Neural progenitor cell (in vitro differentiated cells): ENCODE measurements at regions not wholly inside any gene's neighbourhood (a gene's known extent, or its start where the extent isn't known, plus 50 kb on each side); places are given as distances from the start of the nearest gene placed in this dataset.

Source experiments
- DNase-seq: peaks from one replicate; pipeline ENCODE4 v3.0.0-alpha.2; 2016; ENCODE audit warnings: low spot score
- H2AFZ ChIP-seq: fragments of 200-600 bp; sonication (generic); replicated peaks from 2 replicates; pipeline ENCODE4 v1.6.1; 2016; ENCODE audit warnings: antibody characterized with exemption
- H3F3A ChIP-seq: fragments of 200-600 bp; sonication (generic); 2 replicates; pipeline ENCODE4 v1.6.1; 2016; ENCODE audit warnings: antibody characterized with exemption, low read depth
- H3K27ac ChIP-seq: fragments of 200-600 bp; sonication (generic); 2 replicates; pipeline ENCODE4 v1.5.1; 2016; ENCODE audit warnings: mild to moderate bottlenecking
- H3K27me3 ChIP-seq: fragments of 200-600 bp; sonication (generic); 2 replicates; pipeline ENCODE4 v1.6.1; 2016; ENCODE audit warnings: mild to moderate bottlenecking, moderate library complexity
- H3K36me3 ChIP-seq: fragments of 200-600 bp; sonication (generic); 2 replicates; pipeline ENCODE4 v1.5.1; 2016
- H3K4me1 ChIP-seq: fragments of 200-600 bp; sonication (generic); 2 replicates; pipeline ENCODE4 v1.6.1; 2016; ENCODE audit warnings: mixed run types
- H3K4me2 ChIP-seq: fragments of 200-600 bp; sonication (generic); 2 replicates; pipeline ENCODE4 v1.6.1; 2016
- H3K4me3 ChIP-seq: fragments of 200-600 bp; sonication (generic); 2 replicates; pipeline ENCODE4 v1.5.1; 2016
- H3K79me2 ChIP-seq: fragments of 200-600 bp; sonication (generic); 2 replicates; pipeline ENCODE4 v1.6.1; 2016; ENCODE audit warnings: low read depth
- H3K9ac ChIP-seq: fragments of 200-600 bp; sonication (generic); 2 replicates; pipeline ENCODE4 v1.6.1; 2016
- H3K9me3 ChIP-seq: fragments of 200-600 bp; sonication (generic); 2 replicates; pipeline ENCODE4 v1.5.1; 2016; ENCODE audit warnings: low read depth
- H4K20me1 ChIP-seq: fragments of 200-600 bp; sonication (generic); 2 replicates; pipeline ENCODE4 v1.6.1; 2016; ENCODE audit warnings: low read depth
- H3K27ac Mint-ChIP-seq: 3 replicates; pipeline ENCODE4 v1.8.0; 2021; ENCODE audit warnings: mixed read lengths
- H3K27me3 Mint-ChIP-seq: 2 replicates; pipeline ENCODE4 v1.8.0; 2022; ENCODE audit warnings: low read depth, mild to moderate bottlenecking, inconsistent platforms, moderate library complexity, mixed read lengths; ENCODE audit not compliant: insufficient read depth
- H3K36me3 Mint-ChIP-seq: 3 replicates; pipeline ENCODE4 v1.8.0; 2021; ENCODE audit warnings: mixed read lengths
- H3K4me1 Mint-ChIP-seq: 3 replicates; pipeline ENCODE4 v1.8.0; 2021; ENCODE audit warnings: mixed read lengths
- H3K4me3 Mint-ChIP-seq: 3 replicates; pipeline ENCODE4 v1.8.0; 2021; ENCODE audit warnings: mild to moderate bottlenecking, moderate library complexity, mixed read lengths
- H3K9me3 Mint-ChIP-seq: 3 replicates; pipeline ENCODE4 v1.8.0; 2020; ENCODE audit warnings: mixed read lengths
- CTCF ChIP-seq: fragments of 200-600 bp; sonication (generic); IDR thresholded peaks from 2 replicates; pipeline ENCODE4 v1.5.1; 2017; ENCODE audit warnings: antibody characterized with exemption, mild to moderate bottlenecking
- EZH2 ChIP-seq: fragments of 200-600 bp; sonication (generic); IDR thresholded peaks from 2 replicates; pipeline ENCODE4 v1.6.1; 2017; ENCODE audit warnings: antibody characterized with exemption, mild to moderate bottlenecking, moderate library complexity
- EZH2phosphoT487 ChIP-seq: fragments of 200-600 bp; sonication (generic); IDR thresholded peaks from 2 replicates; pipeline ENCODE4 v1.6.1; 2017; ENCODE audit warnings: antibody characterized with exemption

- H3K27me3 Mint-ChIP-seq, result no peaks in the 10 kb centered on the region
- Histone ChIP-seq H3K79me2 (no peaks in the 10 kb centered on the region), H3K4me2 (no peak overlapping the region), H3K9ac (no peak overlapping the region), H3K27ac (no peak overlapping the region), H3K27me3 (no peaks in the 10 kb centered on the region), H2AFZ (no peak overlapping the region), H4K20me1 (no peaks in the 10 kb centered on the region), H3K4me1 (no peaks in the 10 kb centered on the region), H3F3A (no peaks in the 10 kb centered on the region), H3K36me3 (no peaks in the 10 kb centered on the region), H3K9me3 (no peaks in the 10 kb centered on the region), H3K4me3 (no peak overlapping the region)
- TF ChIP-seq EZH2phosphoT487, result no peak
- TF ChIP-seq EZH2, result no peak
- TF ChIP-seq CTCF, result no peak
- DNase-seq, result no peak
- peaks cover 9% of the 10 kb centered on the region for H3K9me3 Mint-ChIP-seq
- H3K4me3 Mint-ChIP-seq, result no peak overlapping the region
- peaks cover 3% of the 10 kb centered on the region for H3K4me1 Mint-ChIP-seq
- no peak overlapping the region for H3K27ac Mint-ChIP-seq
- H3K36me3 Mint-ChIP-seq, result no peaks in the 10 kb centered on the region
These were observed 135.9 kb upstream of the PSMD7 start for GRCh38 chr16:74160759-74161158.

- no peak overlapping the region for H3K4me2 ChIP-seq
- H3K4me3 ChIP-seq, result no peak overlapping the region
- no peak for DNase-seq
- H3F3A ChIP-seq, result no peaks in the 10 kb centered on the region
- H3K4me1 Mint-ChIP-seq, result no peaks in the 10 kb centered on the region
- TF ChIP-seq CTCF, result no peak
- no peak for TF ChIP-seq EZH2
- TF ChIP-seq EZH2phosphoT487, result no peak
- no peak overlapping the region for H2AFZ ChIP-seq
- H3K27me3 ChIP-seq, result no peaks in the 10 kb centered on the region
- no peaks in the 10 kb centered on the region for H3K4me1 ChIP-seq
- H3K36me3 Mint-ChIP-seq, result no peaks in the 10 kb centered on the region
- no peaks in the 10 kb centered on the region for H3K9me3 ChIP-seq
- H3K79me2 ChIP-seq, result no peaks in the 10 kb centered on the region
- no peaks in the 10 kb centered on the region for H4K20me1 ChIP-seq
- no peaks in the 10 kb centered on the region for H3K36me3 ChIP-seq
- peaks cover 5% of the 10 kb centered on the region for H3K9me3 Mint-ChIP-seq
- H3K27ac Mint-ChIP-seq, result no peak overlapping the region
- no peak overlapping the region for H3K4me3 Mint-ChIP-seq
- no peak overlapping the region for H3K9ac ChIP-seq
- H3K27ac ChIP-seq, result no peak overlapping the region
- no peaks in the 10 kb centered on the region for H3K27me3 Mint-ChIP-seq
These were observed 142.8 kb upstream of the PSMD7 start for GRCh38 chr16:74153773-74154172.

DNA sequence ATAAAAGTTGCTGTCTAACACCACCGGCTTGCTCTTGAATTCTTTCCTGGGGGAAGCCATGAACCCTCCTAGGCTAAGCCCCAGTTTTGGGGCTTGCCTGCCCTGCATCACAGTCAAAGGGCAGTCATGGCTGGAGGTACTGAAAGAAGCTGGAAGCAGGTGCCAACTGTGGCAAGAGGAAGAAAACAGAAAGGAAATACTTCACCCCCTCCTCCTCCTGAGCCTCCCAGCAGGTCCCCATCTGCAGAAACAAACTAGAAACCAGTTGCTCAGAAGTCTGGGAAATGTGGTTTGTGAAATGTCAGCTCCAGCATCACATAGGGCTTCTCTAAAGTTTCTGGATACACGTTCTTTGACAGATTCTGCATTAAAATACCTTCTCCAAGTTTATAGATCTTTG lies 150.0 kb upstream of the PSMD7 start:
- no peak overlapping the region for H3K9ac ChIP-seq
- H3K9me3 Mint-ChIP-seq, result peaks cover 4% of the 10 kb centered on the region
- H3K4me3 Mint-ChIP-seq, result no peak overlapping the region
- no peaks in the 10 kb centered on the region for H3K4me1 Mint-ChIP-seq
- H3K79me2 ChIP-seq, result no peaks in the 10 kb centered on the region
- H3K36me3 Mint-ChIP-seq, result no peaks in the 10 kb centered on the region
- H2AFZ ChIP-seq, result no peak overlapping the region
- H3K27ac ChIP-seq, result no peak overlapping the region
- H3F3A ChIP-seq, result no peaks in the 10 kb centered on the region
- no peak for DNase-seq
- no peak overlapping the region for H3K4me3 ChIP-seq
- H4K20me1 ChIP-seq, result no peaks in the 10 kb centered on the region
- TF ChIP-seq CTCF (no peak), EZH2phosphoT487 (no peak), EZH2 (no peak)
- H3K27me3 Mint-ChIP-seq, result peaks cover 2% of the 10 kb centered on the region
- H3K9me3 ChIP-seq, result no peaks in the 10 kb centered on the region
- H3K27me3 ChIP-seq, result no peaks in the 10 kb centered on the region
- no peak overlapping the region for H3K4me2 ChIP-seq
- H3K27ac Mint-ChIP-seq, result no peak overlapping the region
- no peaks in the 10 kb centered on the region for H3K4me1 ChIP-seq
- no peaks in the 10 kb centered on the region for H3K36me3 ChIP-seq

- H2AFZ ChIP-seq, result no peak overlapping the region
- Mint-ChIP-seq H3K36me3 (no peaks in the 10 kb centered on the region), H3K4me1 (no peaks in the 10 kb centered on the region), H3K9me3 (peaks cover 18% of the 10 kb centered on the region), H3K27ac (no peak overlapping the region), H3K4me3 (no peak overlapping the region), H3K27me3 (peaks cover 8% of the 10 kb centered on the region)
- no peaks in the 10 kb centered on the region for H4K20me1 ChIP-seq
- H3K27me3 ChIP-seq, result no peaks in the 10 kb centered on the region
- TF ChIP-seq EZH2phosphoT487, result no peak
- no peak for TF ChIP-seq CTCF
- TF ChIP-seq EZH2, result no peak
- no peak overlapping the region for H3K9ac ChIP-seq
- H3K27ac ChIP-seq, result no peak overlapping the region
- H3K4me3 ChIP-seq, result no peak overlapping the region
- no peaks in the 10 kb centered on the region for H3F3A ChIP-seq
- H3K9me3 ChIP-seq, result peaks cover 4% of the 10 kb centered on the region
- no peaks in the 10 kb centered on the region for H3K79me2 ChIP-seq
- H3K4me2 ChIP-seq, result no peak overlapping the region
- H3K4me1 ChIP-seq, result no peaks in the 10 kb centered on the region
- DNase-seq, result no peak
- H3K36me3 ChIP-seq, result no peaks in the 10 kb centered on the region
These were observed 153.4 kb upstream of the PSMD7 start for GRCh38 chr16:74143171-74143570.
